Lung microvascular endothelial cell (primary cell): ENCODE measurements at regions not wholly inside any gene's neighbourhood (a gene's known extent, or its start where the extent isn't known, plus 50 kb on each side); places are given as distances from the start of the nearest gene placed in this dataset.
"Not testable (repeated sequence)": the region's sequence is repeated elsewhere in the genome, so short reads cannot be mapped to it uniquely, and the experiment has no call there.

ENCODE experiments used
- DNase-seq, 2 donors: peaks; one replicate each; pipeline versions ENCODE4 v3.0.0 to v3.0.0-alpha.2; 2010; ENCODE audit warnings: low read depth in 2 of 2

DNA sequence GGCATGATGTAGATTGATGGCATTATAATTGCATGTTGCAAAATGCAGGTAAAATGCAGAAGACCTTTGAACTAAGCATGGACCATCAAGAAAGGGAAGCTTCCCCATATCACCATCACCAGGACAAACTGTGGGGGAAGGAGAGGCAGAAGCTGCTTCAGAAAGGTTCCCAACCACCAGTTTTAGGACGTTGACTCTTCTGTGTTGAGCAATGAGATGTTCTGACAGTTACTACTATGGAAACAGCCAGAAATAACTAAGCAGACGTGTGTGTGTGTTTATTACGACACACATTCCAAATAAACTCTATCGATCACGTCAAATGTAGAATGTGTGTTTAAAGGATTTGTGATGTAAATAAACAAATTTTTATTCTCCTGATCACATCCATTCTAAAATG lies 110.2 kb upstream of the PLD5 start:
- DNase-seq: no peak

DNA sequence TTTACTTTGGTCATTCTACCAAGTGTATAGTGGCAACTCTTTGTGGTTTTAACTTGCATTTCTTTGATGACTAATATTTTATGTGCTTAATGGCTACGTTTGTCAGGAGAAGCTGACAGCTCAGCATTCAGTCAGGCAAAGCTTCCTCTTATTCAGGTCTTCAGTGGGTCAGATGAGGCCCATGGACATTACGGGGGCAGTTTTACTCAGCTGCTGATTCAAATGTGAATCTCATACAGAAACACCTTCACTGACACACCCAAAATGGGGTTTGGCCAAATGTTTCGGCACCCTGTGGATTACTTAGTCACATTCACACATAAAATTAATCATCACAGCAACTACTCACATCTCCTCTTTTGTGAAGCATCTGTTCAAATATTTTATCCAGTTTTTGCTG lies 104.9 kb upstream of the PLD5 start:
- DNase-seq: no peak

DNA sequence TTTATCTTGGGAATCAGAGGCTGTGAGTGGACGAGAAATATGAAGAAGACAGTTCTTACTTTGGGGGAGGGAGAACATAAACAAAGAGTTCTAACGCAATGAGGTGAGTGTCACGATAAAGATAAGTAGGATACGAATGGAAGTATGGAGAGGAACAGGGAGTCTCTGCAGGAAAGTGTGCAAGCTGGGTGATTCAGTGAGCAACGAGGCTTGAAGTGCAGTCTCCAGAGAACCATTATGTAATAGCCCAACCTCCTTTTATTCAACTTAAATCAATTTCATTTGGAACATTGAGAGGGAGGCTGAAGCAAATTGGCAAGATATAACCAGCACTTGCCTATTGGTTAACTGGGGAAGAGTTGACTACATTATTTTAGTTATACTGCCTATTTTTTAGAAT lies 99.3 kb upstream of the PLD5 start:
- no peak for DNase-seq

DNA sequence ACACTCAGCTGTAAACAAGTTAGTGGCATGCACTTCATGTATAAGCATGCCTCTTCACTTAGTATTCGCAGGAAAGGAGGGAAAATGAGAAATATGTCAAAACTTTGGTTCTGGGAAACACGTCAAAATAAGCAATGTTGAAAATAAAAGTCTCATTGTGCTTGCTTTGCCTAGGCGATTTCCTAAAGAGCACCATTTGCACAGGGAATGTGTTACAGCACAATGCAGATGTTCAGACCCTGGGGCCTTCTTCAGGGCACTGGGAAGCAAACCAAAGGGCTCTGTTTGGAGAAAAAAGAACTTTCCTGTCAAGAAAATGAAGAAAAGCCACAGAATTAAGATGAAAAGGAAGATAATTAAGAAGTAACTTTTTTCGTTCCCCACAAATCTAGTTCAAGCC lies 98.6 kb upstream of the PLD5 start:
- no peak for DNase-seq

DNA sequence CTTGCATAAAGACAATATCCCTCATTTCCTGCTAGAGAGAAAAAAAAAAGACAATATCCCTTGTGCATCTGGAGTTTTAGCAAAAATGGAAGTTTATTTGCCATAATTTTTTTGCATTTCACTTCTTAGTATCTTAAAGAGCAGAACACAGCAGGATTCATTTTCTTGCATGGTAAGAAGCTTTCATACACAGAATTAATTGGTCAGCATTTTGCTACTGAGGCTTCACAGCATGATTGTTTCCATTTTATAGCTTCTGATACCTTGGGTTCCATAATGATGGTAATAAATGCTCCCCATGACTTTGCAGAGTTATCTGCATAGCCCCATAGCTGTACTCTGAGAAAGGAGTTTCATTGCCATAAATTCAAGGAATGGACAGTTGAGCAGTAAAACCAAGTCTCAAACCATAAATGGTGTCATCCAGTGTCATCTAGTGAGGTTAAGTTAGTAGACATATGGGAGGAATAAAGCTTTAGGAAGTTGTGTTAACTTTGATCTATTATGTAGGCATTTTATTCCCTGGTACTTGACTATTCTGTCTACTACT lies 88.8 kb upstream of the PLD5 start:
- DNase-seq: no peak

DNA sequence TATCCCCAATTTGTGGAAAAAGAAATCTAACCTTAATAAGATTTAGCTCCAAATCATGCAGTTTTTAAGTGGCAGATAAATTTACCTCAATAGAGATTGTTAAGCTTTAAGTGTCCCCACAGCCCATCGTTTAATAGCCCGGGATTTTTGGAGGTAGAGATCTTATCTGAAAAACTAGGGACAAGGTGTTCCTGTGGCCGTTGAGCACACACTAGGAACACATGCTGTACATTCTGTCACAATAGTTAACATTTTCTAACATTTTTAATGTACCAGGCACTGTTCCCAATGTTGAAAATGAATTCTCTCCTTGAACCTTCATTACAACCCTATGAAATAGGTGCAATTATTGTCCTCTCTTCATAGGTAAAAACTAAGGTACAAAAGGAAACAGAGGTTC lies 85.7 kb upstream of the PLD5 start:
- DNase-seq: no peak

DNA sequence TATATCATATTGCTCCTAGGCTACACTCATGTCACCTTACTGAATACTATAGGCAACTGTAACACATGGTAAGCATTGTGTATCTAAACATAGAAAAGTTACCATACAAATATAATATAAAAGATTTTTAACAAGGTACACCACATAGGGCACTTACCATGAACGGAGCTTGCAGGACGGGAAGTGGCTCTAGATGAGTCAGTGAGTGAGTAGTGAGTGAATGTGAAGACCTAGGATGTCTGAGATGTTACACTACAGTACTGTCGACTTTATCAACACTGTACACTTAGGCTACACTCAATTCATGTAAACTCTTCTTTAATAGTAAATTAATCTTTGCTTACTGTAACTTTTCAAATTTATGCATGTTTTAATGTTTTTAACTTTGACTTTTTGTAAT lies 81.0 kb upstream of the PLD5 start:
- no peak for DNase-seq

DNA sequence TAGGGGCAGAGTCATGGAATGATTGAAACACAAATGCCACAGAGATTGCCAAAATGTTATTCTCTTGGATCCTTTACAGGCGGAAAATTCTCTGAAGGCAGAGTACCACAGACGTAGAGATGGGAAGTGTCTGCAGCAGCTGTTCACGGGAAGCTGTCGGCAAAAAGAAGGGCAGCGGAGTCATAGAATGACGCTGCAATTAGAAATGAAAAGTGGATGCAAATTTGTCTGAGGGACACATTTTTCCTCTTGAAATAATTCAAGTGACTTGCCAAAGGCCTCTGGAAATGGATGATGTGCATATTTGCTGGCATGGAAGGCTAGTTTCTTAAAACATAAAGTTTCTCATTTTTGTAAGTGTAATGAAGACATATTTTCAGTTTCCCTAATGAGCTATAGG lies 77.5 kb upstream of the PLD5 start:
- no peak for DNase-seq

DNA sequence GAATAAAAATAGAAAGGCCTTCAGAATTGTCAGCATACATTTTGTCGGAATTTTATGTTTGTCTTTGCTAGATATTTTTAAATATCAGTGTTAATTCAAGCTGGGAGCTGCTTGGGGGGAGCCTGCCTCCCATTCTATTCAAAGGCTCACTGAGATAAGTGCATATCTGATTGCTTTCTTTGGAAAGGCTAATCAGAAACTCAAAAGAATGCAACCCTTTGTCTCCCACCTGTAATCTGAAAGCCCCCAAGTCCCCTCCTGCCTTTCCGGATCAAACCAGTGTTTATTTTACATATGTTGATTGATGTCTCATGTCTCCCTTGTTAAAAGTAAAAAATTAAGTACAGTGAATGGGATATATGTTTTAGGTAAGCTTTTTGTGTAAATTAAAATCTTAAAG lies 69.3 kb upstream of the PLD5 start:
- not testable (repeated sequence) for DNase-seq

DNA sequence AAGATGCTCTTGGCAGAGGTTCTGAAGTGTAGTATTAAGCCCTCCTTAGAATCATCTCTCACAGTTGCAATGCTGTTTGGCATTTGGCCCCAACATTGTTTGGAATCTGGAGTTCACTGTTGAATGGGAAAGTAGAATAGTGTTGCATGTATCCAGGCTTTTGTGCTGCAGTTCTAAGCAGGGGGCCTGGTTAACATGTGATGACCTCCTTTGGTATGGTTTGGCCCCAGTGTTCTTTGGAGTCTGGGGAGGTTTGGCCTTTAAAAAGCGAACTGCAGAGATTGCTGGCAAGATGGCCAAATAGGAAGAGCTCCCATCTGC lies 61.8 kb upstream of the PLD5 start:
- DNase-seq: no peak

DNA sequence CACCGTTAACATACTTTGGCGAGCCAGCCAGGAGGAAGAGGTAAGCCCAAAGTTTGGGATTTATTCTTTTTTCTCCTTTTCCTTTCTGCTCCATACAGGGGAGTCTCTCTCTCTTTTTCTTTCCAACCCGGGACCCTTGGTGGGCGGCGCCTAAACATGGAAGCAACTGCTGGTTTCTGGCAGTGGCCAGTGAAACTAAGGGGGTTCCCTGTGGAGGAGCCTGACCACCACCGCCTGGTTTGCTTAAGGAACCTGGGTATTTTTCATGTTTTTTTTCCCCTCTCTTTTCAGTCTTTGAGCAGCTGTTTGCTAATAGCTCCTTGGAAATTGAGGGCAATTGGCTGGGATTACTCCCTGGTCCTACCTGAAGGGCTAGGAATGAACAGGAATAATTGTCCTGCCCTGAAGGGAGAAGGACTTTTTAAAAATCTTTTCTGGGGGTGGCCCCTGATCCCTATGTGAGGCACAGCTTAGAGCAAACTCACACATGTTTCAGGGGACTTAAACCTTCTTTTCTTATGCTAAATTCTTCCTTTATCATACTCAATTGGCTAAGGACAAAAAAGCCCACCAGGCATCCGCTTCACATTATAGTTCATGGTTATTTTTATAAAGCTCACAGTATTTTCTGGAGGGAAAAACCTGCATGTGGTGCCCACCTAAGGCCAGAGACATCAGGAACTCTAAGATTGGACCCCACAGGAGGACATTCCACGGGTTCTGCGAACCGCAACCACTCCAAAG lies 61.3 kb upstream of the PLD5 start:
- no peak for DNase-seq

DNA sequence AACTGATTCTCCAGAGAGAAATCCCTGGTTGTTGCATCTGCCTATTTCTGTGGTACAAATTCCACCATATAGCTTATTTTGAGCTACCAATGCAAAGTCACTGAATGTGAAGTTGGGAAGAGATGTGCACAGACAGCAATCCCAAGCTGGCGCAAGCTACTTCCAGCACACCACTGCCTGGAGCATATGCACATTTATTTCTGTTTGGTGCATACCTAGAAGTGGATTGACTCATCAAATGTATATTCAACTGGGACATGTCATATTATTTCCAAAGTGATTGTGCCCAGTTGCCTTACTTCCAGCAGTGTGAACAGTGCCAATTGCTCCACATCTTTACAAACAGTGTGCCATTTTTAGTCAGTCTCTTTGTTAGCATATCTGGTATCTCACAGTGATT lies 58.2 kb upstream of the PLD5 start:
- no peak for DNase-seq

DNA sequence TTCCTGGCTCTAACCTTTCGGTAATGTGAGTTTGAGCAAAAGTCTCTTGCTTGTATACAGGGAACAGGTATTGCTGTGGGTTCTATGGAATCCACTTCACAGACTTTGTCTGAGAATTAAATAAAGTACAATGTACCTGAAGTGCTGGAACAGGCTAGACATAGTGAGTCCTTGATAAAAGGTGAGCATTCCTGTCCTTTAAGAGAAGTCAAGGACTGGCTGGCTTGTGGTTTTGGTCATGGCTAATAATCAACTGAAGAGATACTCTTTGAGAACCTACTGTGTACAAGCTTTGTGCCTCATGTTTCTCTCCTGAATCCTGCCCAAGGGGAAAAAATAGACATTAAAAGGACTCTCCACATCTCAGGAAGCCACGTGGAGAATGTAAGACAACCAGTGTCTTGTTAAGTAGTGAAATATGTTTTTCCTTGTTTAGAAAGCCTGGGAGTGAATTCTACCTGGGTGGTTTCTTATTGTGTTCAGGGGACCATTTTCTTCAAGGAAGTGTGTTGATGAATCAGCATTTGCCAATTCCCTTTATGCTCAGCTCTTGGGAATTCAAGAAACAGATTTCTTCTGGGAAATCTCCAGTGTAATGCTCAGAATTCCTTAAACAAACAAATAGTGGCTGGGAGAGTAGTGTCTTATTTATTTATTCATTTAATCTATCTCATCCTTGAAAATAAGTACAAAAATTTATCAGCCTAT lies 55.2 kb upstream of the PLD5 start:
- DNase-seq: no peak
